Heart left ventricle (tissue), 16 donors: ENCODE measurements at regions not wholly inside any gene's neighbourhood (a gene's known extent, or its start where the extent isn't known, plus 50 kb on each side); places are given as distances from the start of the nearest gene placed in this dataset.

ENCODE experiments used
- ATAC-seq, 4 donors: fragments of 200-7000 bp; cut with Tn5 transposase; one replicate each; pipeline ENCODE4 v1.9.1; 2020 to 2022; ENCODE audit warnings: moderate library complexity in 4 of 4, mild to moderate bottlenecking in 3 of 4, moderate number of reproducible peaks in 1 of 4
- DNase-seq, 5 donors: peaks; one replicate each; pipeline ENCODE4 v3.0.0-alpha.2; 2020
- H3K27ac ChIP-seq, 12 donors: fragments of 200-600 bp; sonication (generic) in 4 of 12; one replicate each; pipeline versions ENCODE4 v1.5.0 to v1.8.0; 2016 to 2022; ENCODE audit warnings: mild to moderate bottlenecking in 2 of 12
- H3K27me3 ChIP-seq, 9 donors: fragments of 200-600 bp; sonication (generic) in 2 of 9; one replicate each; pipeline versions ENCODE4 v1.5.1 to v1.8.0; 2016 to 2022; ENCODE audit warnings: mild to moderate bottlenecking in 3 of 9
- H3K36me3 ChIP-seq, 9 donors: fragments of 200-600 bp; sonication (generic) in 2 of 9; one replicate each; pipeline versions ENCODE4 v1.5.0 to v1.8.0; 2018 to 2022; ENCODE audit warnings: mild to moderate bottlenecking in 2 of 9
- H3K4me1 ChIP-seq, 12 donors: fragments of 200-600 bp; sonication (generic) in 4 of 12; one replicate each; pipeline versions ENCODE4 v1.5.0 to v1.8.0; 2016 to 2022; ENCODE audit warnings: mild to moderate bottlenecking in 3 of 12
- H3K4me3 ChIP-seq, 12 donors: fragments of 200-600 bp; sonication (generic) in 4 of 12; one replicate each; pipeline versions ENCODE4 v1.5.0 to v1.8.0; 2017 to 2022; ENCODE audit warnings: mild to moderate bottlenecking in 9 of 12, moderate library complexity in 4 of 12
- H3K9me3 ChIP-seq, 12 donors: fragments of 200-600 bp; sonication (generic) in 4 of 12; one replicate each; pipeline versions ENCODE4 v1.5.0 to v1.8.0; 2016 to 2022; ENCODE audit warnings: mild to moderate bottlenecking in 1 of 12
- CTCF ChIP-seq, 12 donors: fragments of 200-600 bp; sonication (generic) in 4 of 12; IDR thresholded peaks; one replicate each; pipeline versions ENCODE4 v1.5.0 to v1.8.0; 2018 to 2022; ENCODE audit warnings: antibody characterized with exemption in 12 of 12, mild to moderate bottlenecking in 5 of 12
- POLR2A ChIP-seq, 2 donors: fragments of 450-650 bp; IDR thresholded peaks; one replicate each; pipeline ENCODE4 v1.6.1; 2017; ENCODE audit warnings: antibody characterized with exemption in 2 of 2, mild to moderate bottlenecking in 2 of 2, moderate library complexity in 2 of 2
- WGBS, 4 donors: extraction: QIAGEN DNeasy Blood & Tissue Kit in 2 of 4; methylation state at CpG; one replicate each; pipeline versions ENCODE4 v1.1.5 to v1.1.7; 2013 to 2018; 5-methylcytosine and 5-hydroxymethylcytosine counted together
- intact Hi-C, 10 donors: fragments of 100-400 bp; cut with DNase I; formaldehyde crosslinking; loops; one replicate each; pipeline versions ENCODE4 v1.11.1 to v1.14.2; 2022
- donor health status: ischemic (EF 13 %, LVEDD 7.1; RV severe dilation, severe dysfunction).
- donor health status: healthy with polysubstance abuse.
- donor health status: DM: no; HTN: yes; CAD: no.
- donor health status: DM: no; HTN: no; CAD: no.
- donor health status: ischemic (EF 25% LVEDD 6.9; RV normal size, moderate dysfunction).
- donor health status: ischemic (EF 25% LVEDD 5.7; RV mildly dilated, moderate dysfunction).
- donor health status: healthy.
- donor health status: DM: yes; HTN: yes; CAD: no.
- donor health status: ischemic (EF 35%, LVEDD 5.7; RV mildly dilated, moderate dysfunction).
- donor health status: nonischemic (EF 11% LVEDD 7.7; RV severe dilation, severe dysfunction).
- donor health status: DM: yes; HTN: yes; CAD: no.
- donor health status: PGD.
- donor health status: ischemic (EF 29% LVEDD 5.4; RV normal size, mild dysfunction).
- donor health status: nonischemic (EF 23%, LVEDD 6.1; RV moderate dilation, normal function).

GRCh38 chr5:130797303-130797702 is 367.8 kb downstream of the HINT1 start:
- Histone ChIP-seq H3K4me3 (no peak overlapping the region), H3K36me3 (no peaks in the 10 kb centered on the region), H3K27ac (no peak overlapping the region), H3K4me1 (no peaks in the 10 kb centered on the region), H3K9me3 (peaks cover 0 to 31% (median 10%) of the 10 kb centered on the region in 12 donors), H3K27me3 (no peaks in the 10 kb centered on the region)
- no peak for TF ChIP-seq POLR2A (IDR thresholded peaks at IDR 0.05)
- TF ChIP-seq CTCF (IDR thresholded peaks at IDR 0.05): no peak
- 67 to 77% (median 70%) methylated on average over 3 of the region's 3 CpGs for WGBS, 4 donors
- intact Hi-C loops: no loop called here
- DNase-seq (no peak), ATAC-seq (no peak)

- H3K27me3 ChIP-seq: no peaks in the 10 kb centered on the region
- H3K36me3 ChIP-seq: no peaks in the 10 kb centered on the region
- H3K9me3 ChIP-seq: peaks cover 0 to 33% (median 9%) of the 10 kb centered on the region in 12 donors
- H3K4me3 ChIP-seq: no peak overlapping the region
- 65 to 71% (median 67%) methylated on average over 2 of the region's 2 CpGs for WGBS, 4 donors
- H3K27ac ChIP-seq: no peak overlapping the region
- no peak for TF ChIP-seq POLR2A (IDR thresholded peaks at IDR 0.05)
- ATAC-seq (no peak), DNase-seq (no peak)
- intact Hi-C loops: no loop called here
- no peaks in the 10 kb centered on the region for H3K4me1 ChIP-seq
Measured at GRCh38 chr5:130796902-130797301, 368.2 kb downstream of the HINT1 start.

DNA sequence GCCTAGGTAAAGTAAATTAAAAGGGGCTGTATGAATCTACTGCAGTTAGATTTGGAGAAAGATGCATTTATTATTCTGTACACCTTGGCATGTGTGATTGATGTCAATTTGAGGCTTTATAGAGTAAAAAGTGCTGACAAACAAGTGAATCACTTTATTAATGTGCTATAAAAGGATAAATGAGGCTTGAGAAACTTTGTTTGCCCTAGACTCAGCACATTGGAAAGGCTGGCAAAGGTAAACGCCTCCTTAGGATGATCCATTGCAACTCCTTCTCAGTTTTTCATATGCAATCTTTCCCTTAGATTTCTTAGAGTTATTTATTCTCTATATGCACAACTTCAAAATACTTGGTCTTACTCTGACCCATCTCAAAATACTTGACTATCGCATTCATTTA is 369.0 kb downstream of the HINT1 start:
- no peaks in the 10 kb centered on the region for H3K36me3 ChIP-seq
- 79 to 83% (median 82%) methylated on average over 2 of the region's 2 CpGs for WGBS, 4 donors
- H3K27me3 ChIP-seq: no peaks in the 10 kb centered on the region
- no peaks in the 10 kb centered on the region for H3K4me1 ChIP-seq
- ATAC-seq (no peak), DNase-seq (no peak)
- peaks cover 0 to 33% (median 3%) of the 10 kb centered on the region in 12 donors for H3K9me3 ChIP-seq
- no peak overlapping the region for H3K27ac ChIP-seq
- TF ChIP-seq POLR2A (IDR thresholded peaks at IDR 0.05): no peak
- TF ChIP-seq CTCF (IDR thresholded peaks at IDR 0.05): no peak
- intact Hi-C loops: no loop called here
- H3K4me3 ChIP-seq: no peak overlapping the region

GRCh38 chr5:130795037-130795436 is 370.0 kb downstream of the HINT1 start:
- 85 to 92% (median 90%) methylated on average over 2 of the region's 2 CpGs for WGBS, 4 donors

More at GRCh38 chr5:130795037-130795436, 370.0 kb downstream of the HINT1 start:
- Histone ChIP-seq H3K4me1 (no peaks in the 10 kb centered on the region), H3K27me3 (no peaks in the 10 kb centered on the region), H3K9me3 (peaks cover 0 to 23% (median 0%) of the 10 kb centered on the region in 12 donors), H3K27ac (no peak overlapping the region), H3K36me3 (no peaks in the 10 kb centered on the region), H3K4me3 (no peak overlapping the region)
- ATAC-seq (no peak), DNase-seq (no peak)
- intact Hi-C loops: no loop called here
- no peak for TF ChIP-seq CTCF (IDR thresholded peaks at IDR 0.05)
- no peak for TF ChIP-seq POLR2A (IDR thresholded peaks at IDR 0.05)
